GM06990 (cell line): ENCODE measurements at regions not wholly inside any gene's neighbourhood (a gene's known extent, or its start where the extent isn't known, plus 50 kb on each side); places are given as distances from the start of the nearest gene placed in this dataset.
A peak's percentile ranks its signal among the peaks of the same experiment; 100 is the strongest.

Source experiments
- DNase-seq: peaks from one replicate; pipeline ENCODE4 v3.0.0-alpha.2; 2011; ENCODE audit not compliant: insufficient read length; ENCODE audit errors: extremely low read depth
- H3K27me3 ChIP-seq: replicated peaks from 2 replicates; pipeline ENCODE4 v1.6.0; 2011; ENCODE audit warnings: low read length; ENCODE audit not compliant: control insufficient read depth, insufficient read depth
- H3K36me3 ChIP-seq: 2 replicates; pipeline ENCODE4 v1.5.1; 2011; ENCODE audit warnings: low read length; ENCODE audit not compliant: control insufficient read depth, insufficient read depth
- H3K4me3 ChIP-seq: replicated peaks from 2 replicates; pipeline ENCODE4 v1.5.1; 2011; ENCODE audit warnings: low read depth, mild to moderate bottlenecking, control low read depth, low read length
- CTCF ChIP-seq: IDR thresholded peaks from 2 replicates; pipeline ENCODE4 v1.5.1; 2011; ENCODE audit warnings: low read length, control low read depth, mild to moderate bottlenecking, inconsistent platforms; ENCODE audit not compliant: insufficient read depth, poor library complexity, severe bottlenecking

- H3K36me3 ChIP-seq = no peaks in the 10 kb centered on the region
- no peak for DNase-seq
- no peak for TF ChIP-seq CTCF
Measured at GRCh38 chr2:194128810-194129209, 1528.2 kb upstream of the SLC39A10 start.

GRCh38 chr2:194126418-194126817 is 1530.6 kb upstream of the SLC39A10 start:
- no peak for TF ChIP-seq CTCF
- DNase-seq = no peak
- H3K36me3 ChIP-seq = no peaks in the 10 kb centered on the region
- H3K27me3 ChIP-seq = no peaks in the 10 kb centered on the region
- no peak overlapping the region for H3K4me3 ChIP-seq

More at GRCh38 chr2:194128810-194129209, 1528.2 kb upstream of the SLC39A10 start:
- Histone ChIP-seq H3K27me3 (no peaks in the 10 kb centered on the region), H3K4me3 (no peak overlapping the region)

- TF ChIP-seq CTCF = no peak
- DNase-seq = no peak
- H3K27me3 ChIP-seq = no peaks in the 10 kb centered on the region
- no peaks in the 10 kb centered on the region for H3K36me3 ChIP-seq
- no peak overlapping the region for H3K4me3 ChIP-seq
Measured at GRCh38 chr2:194116861-194117260, 1540.2 kb upstream of the SLC39A10 start.

GRCh38 chr2:194105358-194105757 is 1551.7 kb upstream of the SLC39A10 start:
- DNase-seq = no peak
- Histone ChIP-seq H3K4me3 (no peak overlapping the region), H3K36me3 (no peaks in the 10 kb centered on the region), H3K27me3 (no peaks in the 10 kb centered on the region)
- no peak for TF ChIP-seq CTCF

- no peaks in the 10 kb centered on the region for H3K36me3 ChIP-seq
- H3K27me3 ChIP-seq = no peaks in the 10 kb centered on the region
- no peak overlapping the region for H3K4me3 ChIP-seq
- no peak for TF ChIP-seq CTCF
- DNase-seq = peak; percentile 15
Measured at GRCh38 chr2:194104687-194105086, 1552.3 kb upstream of the SLC39A10 start.
